Ectodermal cell (in vitro differentiated cells): ENCODE measurements at regions not wholly inside any gene's neighbourhood (a gene's known extent, or its start where the extent isn't known, plus 50 kb on each side); places are given as distances from the start of the nearest gene placed in this dataset.

Experiments
- H3K27ac ChIP-seq: 2 replicates; pipeline ENCODE4 v1.7.0; 2013; ENCODE audit warnings: mild to moderate bottlenecking, low read depth, low read length; ENCODE audit not compliant: insufficient read depth, poor library complexity, severe bottlenecking
- H3K27me3 ChIP-seq: 2 replicates; pipeline ENCODE4 v1.7.0; 2013; ENCODE audit warnings: mild to moderate bottlenecking, low read length; ENCODE audit not compliant: insufficient read depth, control insufficient read depth, poor library complexity, severe bottlenecking
- H3K36me3 ChIP-seq: one replicate; pipeline ENCODE4 v1.7.0; 2013; ENCODE audit warnings: low read length; ENCODE audit not compliant: control insufficient read depth, insufficient read depth
- H3K4me1 ChIP-seq: one replicate; pipeline ENCODE4 v1.7.0; 2013; ENCODE audit warnings: low read length; ENCODE audit not compliant: control insufficient read depth, insufficient read depth
- H3K4me3 ChIP-seq: 2 replicates; pipeline ENCODE4 v1.7.0; 2013; ENCODE audit warnings: low read depth, low read length, control low read depth; ENCODE audit not compliant: insufficient read depth
- H3K9me3 ChIP-seq: 2 replicates; pipeline ENCODE4 v1.7.0; 2013; ENCODE audit warnings: mild to moderate bottlenecking, low read length, moderate library complexity; ENCODE audit not compliant: control insufficient read depth
- WGBS, 2 experiments: methylation state at CpG; one replicate each; pipeline ENCODE4 v1.1.7; 2013; ENCODE audit warnings: missing lambda C conversion rate in 2 of 2; 5-methylcytosine and 5-hydroxymethylcytosine counted together

DNA sequence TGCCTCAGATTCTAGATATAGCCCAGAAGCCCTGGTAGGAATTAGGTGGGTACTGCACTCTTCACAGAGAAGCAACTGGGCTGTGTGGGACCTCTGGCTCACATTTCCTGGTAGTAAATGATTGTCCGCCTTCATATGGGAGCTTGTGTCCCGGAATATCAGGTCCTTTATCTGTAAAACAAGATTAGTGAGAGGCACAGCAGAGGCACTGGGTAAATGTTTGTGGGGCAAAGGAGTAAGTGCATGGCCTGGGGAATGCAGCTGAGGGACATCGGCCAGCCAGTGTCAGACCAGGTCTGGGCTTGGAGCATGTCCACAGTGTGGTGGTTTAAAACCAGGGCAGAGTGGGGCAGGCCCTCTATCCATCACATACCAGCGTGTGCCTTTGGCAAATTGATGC is 323.3 kb upstream of the ZMIZ1 start:
- no peaks in the 10 kb centered on the region for H3K27me3 ChIP-seq
- 77 to 80% methylated on average over 4 of the region's 4 CpGs for WGBS, 2 experiments
- no peaks in the 10 kb centered on the region for H3K36me3 ChIP-seq
- peaks cover 12% of the 10 kb centered on the region for H3K4me1 ChIP-seq
- no peak overlapping the region for H3K27ac ChIP-seq
- H3K4me3 ChIP-seq, result no peak overlapping the region
- no peaks in the 10 kb centered on the region for H3K9me3 ChIP-seq

DNA sequence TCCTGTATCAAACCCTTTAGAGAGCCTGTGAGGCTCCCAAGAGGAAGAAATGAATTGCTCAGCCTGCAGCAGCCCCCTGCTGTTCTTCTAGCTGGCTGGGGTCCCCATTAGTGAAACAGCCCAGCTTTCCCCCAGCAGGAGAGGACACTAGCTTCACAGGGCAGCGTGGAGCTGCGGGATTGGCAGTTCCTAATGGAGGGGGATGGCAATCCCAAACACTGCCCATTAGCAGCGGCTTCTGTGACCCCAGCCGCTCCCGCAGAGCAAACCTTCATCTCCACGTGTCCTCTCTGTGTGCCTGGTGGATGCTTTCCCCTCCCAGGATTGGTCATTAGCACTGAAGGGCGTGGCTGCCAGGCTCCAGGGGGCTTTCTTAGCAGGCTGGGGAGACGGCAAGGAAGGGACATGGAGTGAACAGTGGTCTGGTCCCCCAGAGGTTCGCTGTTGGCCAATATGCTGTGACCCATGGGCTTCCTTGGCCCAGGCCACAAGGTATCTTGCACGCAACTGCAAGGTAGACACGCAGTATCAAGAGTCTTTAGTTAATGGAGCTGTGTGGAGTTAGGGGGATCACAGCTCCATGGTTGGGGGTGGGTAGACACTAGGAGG is 322.5 kb upstream of the ZMIZ1 start:
- WGBS, 2 experiments, result 58 to 69% methylated on average over 11 of the region's 11 CpGs
- Histone ChIP-seq H3K4me1 (peaks cover 12% of the 10 kb centered on the region), H3K9me3 (no peaks in the 10 kb centered on the region), H3K27ac (no peak overlapping the region), H3K36me3 (no peaks in the 10 kb centered on the region), H3K4me3 (no peak overlapping the region), H3K27me3 (no peaks in the 10 kb centered on the region)

DNA sequence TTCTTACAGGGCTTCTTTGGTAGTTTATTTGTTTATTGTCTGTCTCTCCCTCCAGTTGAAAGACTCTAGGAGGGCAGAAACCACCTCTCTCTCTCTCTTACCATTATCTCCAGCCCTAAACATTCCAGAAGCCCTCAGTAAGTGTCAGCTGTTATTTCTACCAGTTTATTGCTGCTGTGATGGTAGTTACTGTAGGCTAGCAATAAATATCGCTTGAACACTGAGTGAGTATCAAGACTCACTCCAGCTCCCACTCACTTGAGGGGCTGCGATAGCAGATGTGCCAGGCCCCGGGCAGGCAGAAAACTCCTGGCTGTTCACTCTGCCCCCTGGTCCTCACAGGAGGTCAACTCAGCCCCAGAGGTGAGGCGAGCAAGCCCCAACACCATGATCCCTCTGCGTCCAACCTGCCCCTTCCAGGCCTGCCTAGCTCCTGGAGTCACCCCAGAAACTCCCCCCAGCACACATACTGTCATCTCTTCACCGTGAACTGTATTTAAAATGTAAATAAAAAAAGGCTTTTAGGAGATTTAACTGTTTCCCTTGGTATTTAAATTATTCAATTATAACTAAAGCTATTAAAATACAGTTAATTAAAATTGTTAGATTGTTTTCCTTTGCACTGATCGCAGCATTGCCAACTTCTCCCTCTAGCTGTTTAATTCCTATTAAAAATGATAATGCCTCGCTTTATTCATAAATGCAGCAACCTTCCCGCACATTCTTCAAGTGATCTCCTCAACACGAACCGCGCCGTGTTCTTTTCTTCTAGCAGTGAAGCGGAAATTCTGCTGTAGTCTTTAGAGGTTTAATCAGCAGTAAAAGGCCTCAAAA is 321.1 kb upstream of the ZMIZ1 start:
- Histone ChIP-seq H3K27ac (no peak overlapping the region), H3K36me3 (no peaks in the 10 kb centered on the region), H3K4me3 (no peak overlapping the region), H3K9me3 (no peaks in the 10 kb centered on the region), H3K27me3 (no peaks in the 10 kb centered on the region), H3K4me1 (peaks cover 12% of the 10 kb centered on the region)
- WGBS, 2 experiments, result 93 to 95% methylated on average over 13 of the region's 14 CpGs

- no peaks in the 10 kb centered on the region for H3K36me3 ChIP-seq
- H3K4me1 ChIP-seq, result peaks cover 12% of the 10 kb centered on the region
- WGBS, 2 experiments, result 91% methylated on average over 3 to 4 of the region's 4 CpGs
- H3K4me3 ChIP-seq, result no peak overlapping the region
- H3K27me3 ChIP-seq, result no peaks in the 10 kb centered on the region
- H3K27ac ChIP-seq, result no peak overlapping the region
- H3K9me3 ChIP-seq, result no peaks in the 10 kb centered on the region
These were observed 320.6 kb upstream of the ZMIZ1 start for GRCh38 chr10:78748235-78748533.

- Histone ChIP-seq H3K4me1 (peaks cover 16% of the 10 kb centered on the region), H3K27me3 (no peaks in the 10 kb centered on the region), H3K27ac (no peak overlapping the region), H3K9me3 (no peaks in the 10 kb centered on the region), H3K4me3 (no peak overlapping the region), H3K36me3 (no peaks in the 10 kb centered on the region)
- whole genome bisulfite sequencing, 2 experiments, result 94 to 100% methylated on average over 1 of the region's 1 CpG
These were observed 319.6 kb upstream of the ZMIZ1 start for GRCh38 chr10:78749200-78749599.

DNA sequence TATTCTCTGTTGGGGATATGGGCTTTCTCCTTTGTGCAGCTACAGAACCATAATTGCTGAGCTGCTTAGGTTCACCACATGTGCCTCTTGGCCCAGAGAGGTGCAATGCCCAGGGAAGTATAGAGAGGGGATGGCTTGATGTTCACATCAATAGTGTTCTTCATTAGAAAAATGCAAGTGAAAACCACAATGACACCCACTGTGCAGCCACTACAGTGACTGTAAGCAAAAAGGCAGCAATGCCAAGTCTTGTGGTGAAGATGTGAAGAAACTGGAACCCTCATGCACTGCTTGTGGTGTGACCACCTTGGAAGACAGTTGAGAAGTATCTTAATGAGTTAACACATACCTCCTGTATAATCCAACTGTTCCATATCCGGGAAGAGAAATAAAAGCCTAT is 318.9 kb upstream of the ZMIZ1 start:
- no peak overlapping the region for H3K27ac ChIP-seq
- H3K36me3 ChIP-seq, result no peaks in the 10 kb centered on the region
- no peaks in the 10 kb centered on the region for H3K9me3 ChIP-seq
- peaks cover 23% of the 10 kb centered on the region for H3K4me1 ChIP-seq
- no peak overlapping the region for H3K4me3 ChIP-seq
- H3K27me3 ChIP-seq, result no peaks in the 10 kb centered on the region
- 100% methylated on average over 1 of the region's 1 CpG; no CpG with 5 or more reads in 1 of the 2 experiments for WGBS, 2 experiments

DNA sequence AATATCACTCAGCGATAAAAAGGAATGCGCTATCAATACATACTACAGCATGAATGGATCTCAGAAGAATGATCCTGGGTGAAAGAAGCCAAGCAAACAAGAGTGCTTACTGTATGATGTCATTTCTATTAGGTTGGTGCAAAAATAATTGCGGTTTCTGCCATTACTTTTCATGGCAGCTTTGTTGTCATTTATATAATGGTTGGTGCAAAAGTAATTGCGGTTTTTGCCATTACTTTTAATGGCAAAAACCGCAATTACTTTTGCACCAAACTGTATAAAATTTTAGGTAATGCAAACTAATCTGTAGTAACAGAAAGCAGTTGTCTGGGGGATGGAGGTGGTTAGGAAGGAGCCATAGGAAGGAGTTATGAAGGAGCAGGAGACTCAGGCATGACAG is 318.3 kb upstream of the ZMIZ1 start:
- H3K27ac ChIP-seq, result no peak overlapping the region
- H3K36me3 ChIP-seq, result no peaks in the 10 kb centered on the region
- H3K4me3 ChIP-seq, result no peak overlapping the region
- no peaks in the 10 kb centered on the region for H3K27me3 ChIP-seq
- peaks cover 26% of the 10 kb centered on the region for H3K4me1 ChIP-seq
- H3K9me3 ChIP-seq, result no peaks in the 10 kb centered on the region
- 97% methylated on average over 5 of the region's 5 CpGs for WGBS, 2 experiments

GRCh38 chr10:78751716-78752115 is 317.1 kb upstream of the ZMIZ1 start:
- H3K27me3 ChIP-seq, result no peaks in the 10 kb centered on the region
- no peaks in the 10 kb centered on the region for H3K36me3 ChIP-seq
- no peak overlapping the region for H3K4me3 ChIP-seq
- no peaks in the 10 kb centered on the region for H3K9me3 ChIP-seq
- no peak overlapping the region for H3K27ac ChIP-seq
- H3K4me1 ChIP-seq, result peaks cover 18% of the 10 kb centered on the region
- 93 to 94% methylated on average over 9 of the region's 9 CpGs for WGBS, 2 experiments

GRCh38 chr10:78752221-78752620 is 316.5 kb upstream of the ZMIZ1 start:
- WGBS, 2 experiments, result 93 to 95% methylated on average over 3 of the region's 3 CpGs
- Histone ChIP-seq H3K4me3 (no peak overlapping the region), H3K36me3 (no peaks in the 10 kb centered on the region), H3K27ac (no peak overlapping the region), H3K27me3 (no peaks in the 10 kb centered on the region), H3K9me3 (no peaks in the 10 kb centered on the region), H3K4me1 (peaks cover 20% of the 10 kb centered on the region)

- Histone ChIP-seq H3K9me3 (no peaks in the 10 kb centered on the region), H3K27me3 (no peaks in the 10 kb centered on the region), H3K27ac (no peak overlapping the region), H3K4me1 (peaks cover 25% of the 10 kb centered on the region), H3K36me3 (no peaks in the 10 kb centered on the region), H3K4me3 (no peak overlapping the region)
- 91 to 95% methylated on average over 4 of the region's 4 CpGs for WGBS, 2 experiments
These were observed 316.1 kb upstream of the ZMIZ1 start for GRCh38 chr10:78752708-78753107.
